A549 (cell line): ENCODE measurements at regions not wholly inside any gene's neighbourhood (a gene's known extent, or its start where the extent isn't known, plus 50 kb on each side); places are given as distances from the start of the nearest gene placed in this dataset.

Experiments
- ATAC-seq, 2 experiments: fragments of 200-7000 bp in 1 of 2; fragments of >200 bp in 1 of 2; cut with Nextera tagmentation in 1 of 2; cut with Tn5 transposase in 1 of 2; 3 replicates each; pipeline versions ENCODE4 v1.8.0 to v1.9.1; 2018 to 2020; ENCODE audit warnings: mild to moderate bottlenecking in 1 of 2, moderate library complexity in 1 of 2
- CTCF ChIA-PET: fragments of 300-600 bp; sonication (Branson Sonifier 250); formaldehyde crosslinking; extraction: SDS; loops from one replicate; lab custom pipeline; 2021; ENCODE audit warnings: antibody characterized with exemption, inconsistent platforms; lab: Yijun Ruan, JAX
- POLR2A ChIA-PET: fragments of 350-600 bp; formaldehyde crosslinking; extraction: SDS; loops from one replicate; lab custom pipeline; 2021; ENCODE audit warnings: antibody characterized with exemption, inconsistent platforms; lab: Yijun Ruan, JAX
- DNase-seq, 2 experiments: peaks; one replicate each; pipeline versions ENCODE4 v3.0.0 to v3.0.0-alpha.2; 2011 to 2016; ENCODE audit warnings: low read depth in 1 of 2, low spot score in 1 of 2
- FAIRE-seq: peaks from 2 replicates; lab custom pipeline; 2011; peaks lifted over from hg19 to GRCh38; lab: Jason Lieb, UNC
- H3K27ac ChIP-seq, 2 experiments: fragments of >200 bp; sonication (Bioruptor Twin); formaldehyde crosslinking; 3 replicates each; pipeline ENCODE4 v1.5.1; 2016 to 2017
- H3K4me1 ChIP-seq: fragments of >200 bp; sonication (Bioruptor Twin); formaldehyde crosslinking; 3 replicates; pipeline ENCODE4 v1.6.1; 2016
- H3K4me2 ChIP-seq: fragments of >200 bp; sonication (Bioruptor Twin); formaldehyde crosslinking; 3 replicates; pipeline ENCODE4 v1.6.1; 2016
- H3K4me3 ChIP-seq: fragments of >200 bp; sonication (Bioruptor Twin); formaldehyde crosslinking; 3 replicates; pipeline ENCODE4 v1.5.1; 2016
- H3K9me3 ChIP-seq: fragments of >200 bp; sonication (Bioruptor Twin); formaldehyde crosslinking; 3 replicates; pipeline ENCODE4 v1.6.1; 2016
- BHLHE40 ChIP-seq: IDR thresholded peaks from 2 replicates; pipeline ENCODE4 v1.6.1; 2012; ENCODE audit warnings: low read depth, low read length, inconsistent platforms
- CBX2 ChIP-seq: fragments of 200-600 bp; sonication (generic); IDR thresholded peaks from 2 replicates; pipeline ENCODE4 v1.6.1; 2016; ENCODE audit warnings: low read depth, mild to moderate bottlenecking, borderline replicate concordance
- CBX8 ChIP-seq: fragments of 200-600 bp; sonication (generic); IDR thresholded peaks from 2 replicates; pipeline ENCODE4 v1.6.1; 2016
- CEBPB ChIP-seq, 2 experiments: fragments of >200 bp in 1 of 2; sonication (Bioruptor Twin) in 1 of 2; formaldehyde crosslinking in 1 of 2; IDR thresholded peaks; 2 replicates each; pipeline ENCODE4 v1.6.1; 2012 to 2016
- CHD2 ChIP-seq: fragments of 150-350 bp; IDR thresholded peaks from 2 replicates; pipeline ENCODE4 v1.6.1; 2014; ENCODE audit warnings: low read length; ENCODE audit not compliant: partially characterized antibody
- EHF ChIP-seq: fragments of 250-450 bp; sonication (Bioruptor Pico); IDR thresholded peaks from 2 replicates; pipeline ENCODE4 v1.5.0; 2020; ENCODE audit warnings: mild to moderate bottlenecking
- EHMT2 ChIP-seq: fragments of 200-600 bp; sonication (generic); IDR thresholded peaks from 2 replicates; pipeline ENCODE4 v1.6.1; 2016; ENCODE audit warnings: antibody characterized with exemption, low read depth, mild to moderate bottlenecking, moderate library complexity
- ELK1 ChIP-seq: fragments of 150-350 bp; IDR thresholded peaks from 2 replicates; pipeline ENCODE4 v1.6.1; 2014; ENCODE audit warnings: low read depth, mild to moderate bottlenecking, low read length
- EP300 ChIP-seq, 2 experiments: fragments of >200 bp; sonication (Bioruptor Twin); formaldehyde crosslinking; IDR thresholded peaks; 2 replicates in 1 of 2; 3 replicates in 1 of 2; pipeline ENCODE4 v1.6.1; 2016 to 2017
- ESRRA ChIP-seq: fragments of 150-350 bp; IDR thresholded peaks from 2 replicates; pipeline ENCODE4 v1.6.1; 2014; ENCODE audit warnings: mild to moderate bottlenecking, low read length, borderline replicate concordance
- FOSL2 ChIP-seq, 2 experiments: fragments of 450-650 bp in 1 of 2; fragments of >200 bp in 1 of 2; sonication (Bioruptor Twin) in 1 of 2; formaldehyde crosslinking; IDR thresholded peaks; 2 replicates each; pipeline versions ENCODE4 v1.5.0 to v1.6.1; 2016 to 2020; ENCODE audit warnings: mild to moderate bottlenecking in 1 of 2, moderate library complexity in 1 of 2
- GATA3 ChIP-seq: IDR thresholded peaks from 2 replicates; pipeline ENCODE4 v1.6.1; 2012; ENCODE audit warnings: borderline replicate concordance
- HOXA7 ChIP-seq: fragments of 250-450 bp; sonication (Bioruptor Pico); IDR thresholded peaks from 2 replicates; pipeline ENCODE4 v1.5.0; 2020; ENCODE audit warnings: mild to moderate bottlenecking, moderate library complexity
- JUN ChIP-seq, 2 experiments: fragments of >200 bp; sonication (Bioruptor Twin); formaldehyde crosslinking; IDR thresholded peaks; 2 replicates in 1 of 2; 3 replicates in 1 of 2; pipeline ENCODE4 v1.6.1; 2016 to 2017
- MAFK ChIP-seq: fragments of 450-650 bp; IDR thresholded peaks from 2 replicates; pipeline ENCODE4 v1.6.1; 2014; ENCODE audit not compliant: partially characterized antibody
- MAX ChIP-seq: IDR thresholded peaks from 2 replicates; pipeline ENCODE4 v1.6.1; 2012
- RAD21 ChIP-seq, 2 experiments: fragments of >200 bp in 1 of 2; sonication (Bioruptor Twin) in 1 of 2; formaldehyde crosslinking in 1 of 2; IDR thresholded peaks in 1 of 2; conservative IDR thresholded peaks in 1 of 2; 2 replicates in 1 of 2; 3 replicates in 1 of 2; pipeline ENCODE4 v1.6.1; 2012 to 2018; ENCODE audit warnings: inconsistent platforms in 1 of 2
- RCOR1 ChIP-seq: fragments of 150-350 bp; IDR thresholded peaks from 2 replicates; pipeline ENCODE4 v1.6.1; 2014; ENCODE audit warnings: antibody characterized with exemption, low read length, low read depth
- RFX5 ChIP-seq: fragments of 450-650 bp; IDR thresholded peaks from 2 replicates; pipeline ENCODE4 v1.7.1; 2014; ENCODE audit warnings: antibody characterized with exemption, mild to moderate bottlenecking, moderate library complexity
- RNF2 ChIP-seq: fragments of 200-600 bp; sonication (generic); IDR thresholded peaks from 2 replicates; pipeline ENCODE4 v1.6.1; 2016; ENCODE audit warnings: low read depth, mild to moderate bottlenecking, antibody characterized with exemption, moderate library complexity, borderline replicate concordance
- SREBF2 ChIP-seq: fragments of 450-650 bp; IDR thresholded peaks from 2 replicates; pipeline ENCODE4 v1.6.1; 2014; ENCODE audit warnings: mild to moderate bottlenecking, moderate library complexity
- ZC3H11A ChIP-seq: fragments of 450-650 bp; IDR thresholded peaks from 2 replicates; pipeline ENCODE4 v1.6.1; 2014; ENCODE audit warnings: antibody characterized with exemption, mild to moderate bottlenecking
- ZFP36 ChIP-seq: fragments of 450-650 bp; IDR thresholded peaks from 2 replicates; pipeline ENCODE4 v1.6.1; 2014; ENCODE audit warnings: borderline replicate concordance; ENCODE audit not compliant: partially characterized antibody
- ZNF302 ChIP-seq: fragments of 250-450 bp; sonication (Bioruptor Pico); IDR thresholded peaks from 2 replicates; pipeline ENCODE4 v1.9.0; 2021; ENCODE audit warnings: inconsistent platforms, mild to moderate bottlenecking, moderate library complexity
- WGBS: methylation state at CpG from one replicate; pipeline ENCODE4 v1.1.6; 2017; ENCODE audit errors: missing lambda C conversion rate; 5-methylcytosine and 5-hydroxymethylcytosine counted together
- TF ChIP-seq, protein P1 (sequence below): IDR thresholded peaks from 2 replicates; pipeline ENCODE4 v1.6.1; 2012; ENCODE audit warnings: low read depth, borderline replicate concordance
- TF ChIP-seq, protein P2 (sequence below): fragments of >200 bp; sonication (Bioruptor Twin); formaldehyde crosslinking; IDR thresholded peaks from 2 replicates; pipeline ENCODE4 v1.6.1; 2016
- TF ChIP-seq, protein P3 (sequence below): fragments of >200 bp; sonication (Bioruptor Twin); formaldehyde crosslinking; IDR thresholded peaks from 3 replicates; pipeline ENCODE4 v1.6.1; 2016

GRCh38 chr3:43852066-43852465, 161.3 kb downstream of the ABHD5 start:
- H3K9me3 ChIP-seq, result peaks cover 9% of the 10 kb centered on the region; the same call in 1 of the 3 replicates

GRCh38 chr3:43854283-43854682, 163.5 kb downstream of the ABHD5 start:
- Histone ChIP-seq H3K4me3 (no peak overlapping the region), H3K4me1 (peaks cover 65% of the 10 kb centered on the region), H3K4me2 (no peak overlapping the region), H3K27ac (peak overlapping the region; percentile 83 to 95; a peak in 5 of 6 replicates), H3K9me3 (peaks cover 2% of the 10 kb centered on the region; the same call in 1 of the 3 replicates)
- TF ChIP-seq CBX8 (no peak), ELK1 (no peak), EHMT2 (no peak)
- DNase-seq, result no peak
- no peak for FAIRE-seq
- CTCF ChIA-PET, result interaction anchor here (2.1 to 5.3 kb wide), 2 partner anchors 11 to 14 kb away, joined by 11 to 51 read pairs; no protein-coding TSS in a partner anchor
- POLR2A ChIA-PET, result no interaction called here
- no peak for ATAC-seq
- 88% methylated on average over 2 of the region's 2 CpGs for WGBS

More at GRCh38 chr3:43852066-43852465, 161.3 kb downstream of the ABHD5 start:
- Histone ChIP-seq H3K4me2 (peak overlapping the region; percentile 78), H3K27ac (peak overlapping the region; percentile 83 to 95), H3K4me1 (peaks cover 46% of the 10 kb centered on the region), H3K4me3 (no peak overlapping the region)
- ChIA-PET POLR2A (interaction anchor here (0.7 to 1.7 kb wide), 8 partner anchors 14 to 230 kb away, joined by 3 to 10 read pairs (median 3); partner anchors contain the start of gene ANO10), CTCF (interaction anchor here (0.9 to 1.4 kb wide), 3 partner anchors 18 to 81 kb away, joined by 3 to 4 read pairs (median 3); no protein-coding TSS in a partner anchor)
- FAIRE-seq (peak; percentile 51), ATAC-seq (peak; percentile 81 to 87; a peak in 5 of 6 replicates), DNase-seq (peak in 1 of 2 experiments; percentile 79)
- TF ChIP-seq MAX, result peak; percentile 19; the same call in 1 of the 2 replicates
- TF ChIP-seq, protein P1, sequence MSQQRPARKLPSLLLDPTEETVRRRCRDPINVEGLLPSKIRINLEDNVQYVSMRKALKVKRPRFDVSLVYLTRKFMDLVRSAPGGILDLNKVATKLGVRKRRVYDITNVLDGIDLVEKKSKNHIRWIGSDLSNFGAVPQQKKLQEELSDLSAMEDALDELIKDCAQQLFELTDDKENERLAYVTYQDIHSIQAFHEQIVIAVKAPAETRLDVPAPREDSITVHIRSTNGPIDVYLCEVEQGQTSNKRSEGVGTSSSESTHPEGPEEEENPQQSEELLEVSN, result no peak
- TF ChIP-seq EHF (CRISPR knock-in tag), result no peak
- peak; percentile 63; the same call in 1 of the 2 replicates for TF ChIP-seq GATA3
- 0 out of 4 replicates have a peak, but pooled peaks of 1 of the 2 experiments have one; percentile 17 for TF ChIP-seq CEBPB (IDR thresholded peaks at IDR 0.05)
- no peak for TF ChIP-seq ZC3H11A
- no peak for TF ChIP-seq FOSL2 (IDR thresholded peaks at IDR 0.05)
- peak; percentile 71 for TF ChIP-seq FOSL2 (CRISPR knock-in tag; IDR thresholded peaks at IDR 0.05)
- peak in 1 of 2 experiments; percentile 15; a peak in 1 of 5 replicates for TF ChIP-seq RAD21 (conservative IDR thresholded peaks at IDR 0.05 in 1 of 2, IDR thresholded peaks at IDR 0.05 in 1 of 2)
- TF ChIP-seq ESRRA, result no peak
- TF ChIP-seq JUN (IDR thresholded peaks at IDR 0.05), result peak in 1 of 2 experiments; percentile 28; a peak in 1 of 5 replicates
- TF ChIP-seq EP300 (IDR thresholded peaks at IDR 0.05), result 0 out of 5 replicates have a peak, but pooled peaks of 1 of the 2 experiments have one; percentile 21
- TF ChIP-seq, all 56 proteins: peak for 7
- WGBS, result 0% methylated on average over 1 of the region's 1 CpG

GRCh38 chr3:43854916-43855315, 164.2 kb downstream of the ABHD5 start:
- ChIA-PET POLR2A (interaction anchor here (1.3 kb wide), 1 partner anchor 141 kb away, joined by 4 read pairs; no protein-coding TSS in a partner anchor), CTCF (interaction anchor here (0.7 to 5.3 kb wide), 9 partner anchors 11 to 221 kb away, joined by 3 to 51 read pairs (median 3); no protein-coding TSS in a partner anchor)
- FAIRE-seq, result no peak
- no peak for TF ChIP-seq CHD2
- no peak for TF ChIP-seq ZFP36
- TF ChIP-seq, protein P1, result no peak
- TF ChIP-seq EP300 (IDR thresholded peaks at IDR 0.05), result no peak
- TF ChIP-seq HOXA7, result no peak
- TF ChIP-seq RNF2, result no peak
- TF ChIP-seq, protein P2, sequence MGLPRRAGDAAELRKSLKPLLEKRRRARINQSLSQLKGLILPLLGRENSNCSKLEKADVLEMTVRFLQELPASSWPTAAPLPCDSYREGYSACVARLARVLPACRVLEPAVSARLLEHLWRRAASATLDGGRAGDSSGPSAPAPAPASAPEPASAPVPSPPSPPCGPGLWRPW, result no peak
- TF ChIP-seq, protein P3, sequence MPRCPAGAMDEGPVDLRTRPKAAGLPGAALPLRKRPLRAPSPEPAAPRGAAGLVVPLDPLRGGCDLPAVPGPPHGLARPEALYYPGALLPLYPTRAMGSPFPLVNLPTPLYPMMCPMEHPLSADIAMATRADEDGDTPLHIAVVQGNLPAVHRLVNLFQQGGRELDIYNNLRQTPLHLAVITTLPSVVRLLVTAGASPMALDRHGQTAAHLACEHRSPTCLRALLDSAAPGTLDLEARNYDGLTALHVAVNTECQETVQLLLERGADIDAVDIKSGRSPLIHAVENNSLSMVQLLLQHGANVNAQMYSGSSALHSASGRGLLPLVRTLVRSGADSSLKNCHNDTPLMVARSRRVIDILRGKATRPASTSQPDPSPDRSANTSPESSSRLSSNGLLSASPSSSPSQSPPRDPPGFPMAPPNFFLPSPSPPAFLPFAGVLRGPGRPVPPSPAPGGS, result no peak
- no peak for TF ChIP-seq BHLHE40
- TF ChIP-seq CBX2, result no peak
- no peak for TF ChIP-seq ZNF302 (CRISPR knock-in tag)
- no peak for TF ChIP-seq SREBF2
- no peak for TF ChIP-seq MAFK
- TF ChIP-seq RCOR1, result no peak
- no peak for TF ChIP-seq RFX5
- H3K27ac ChIP-seq, result peak overlapping the region; percentile 83 to 95; a peak in 5 of 6 replicates
- no peak overlapping the region for H3K4me2 ChIP-seq
- no peak for ATAC-seq
- H3K4me3 ChIP-seq, result no peak overlapping the region
- peaks cover 65% of the 10 kb centered on the region for H3K4me1 ChIP-seq
- no peaks in the 10 kb centered on the region for H3K9me3 ChIP-seq
- WGBS, result 86% methylated on average over 6 of the region's 6 CpGs
- no peak for DNase-seq
